Activated CD4-positive, alpha-beta T cell treated with anti-CD3 and anti-CD28 coated beads, Interleukin-10, Interleukin-2, amounts not matched to agents 100 ng/mL and 50 ng/mL, durations not matched to agents 16 hours and 8 hours (primary cell): ENCODE measurements at regions not wholly inside any gene's neighbourhood (a gene's known extent, or its start where the extent isn't known, plus 50 kb on each side); places are given as distances from the start of the nearest gene placed in this dataset.

Source experiments
- DNase-seq: peaks from one replicate; pipeline ENCODE4 v3.0.0-alpha.2; 2020

DNA sequence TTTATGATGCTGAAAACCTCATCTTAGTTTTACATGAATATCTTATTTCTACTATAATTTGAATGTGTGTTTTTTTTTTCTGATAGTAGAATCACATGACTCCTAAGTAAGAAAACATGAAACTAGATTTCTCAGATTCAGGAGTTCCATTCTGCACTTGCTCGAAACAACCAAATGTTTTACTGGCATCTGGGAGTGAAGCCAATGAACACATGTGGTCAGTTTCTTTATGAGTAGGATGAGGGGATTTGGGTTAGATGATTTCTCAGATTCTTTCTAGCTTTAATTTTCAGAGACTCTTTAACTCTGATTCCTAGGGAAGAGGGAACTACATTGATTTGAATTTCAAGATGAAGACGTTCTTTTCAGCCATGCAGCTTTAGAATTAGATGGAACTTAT is 225.0 kb upstream of the NT5C1B start:
- DNase-seq: no peak

GRCh38 chr2:18804536-18804935 is 215.2 kb upstream of the NT5C1B start:
- no peak for DNase-seq

DNA sequence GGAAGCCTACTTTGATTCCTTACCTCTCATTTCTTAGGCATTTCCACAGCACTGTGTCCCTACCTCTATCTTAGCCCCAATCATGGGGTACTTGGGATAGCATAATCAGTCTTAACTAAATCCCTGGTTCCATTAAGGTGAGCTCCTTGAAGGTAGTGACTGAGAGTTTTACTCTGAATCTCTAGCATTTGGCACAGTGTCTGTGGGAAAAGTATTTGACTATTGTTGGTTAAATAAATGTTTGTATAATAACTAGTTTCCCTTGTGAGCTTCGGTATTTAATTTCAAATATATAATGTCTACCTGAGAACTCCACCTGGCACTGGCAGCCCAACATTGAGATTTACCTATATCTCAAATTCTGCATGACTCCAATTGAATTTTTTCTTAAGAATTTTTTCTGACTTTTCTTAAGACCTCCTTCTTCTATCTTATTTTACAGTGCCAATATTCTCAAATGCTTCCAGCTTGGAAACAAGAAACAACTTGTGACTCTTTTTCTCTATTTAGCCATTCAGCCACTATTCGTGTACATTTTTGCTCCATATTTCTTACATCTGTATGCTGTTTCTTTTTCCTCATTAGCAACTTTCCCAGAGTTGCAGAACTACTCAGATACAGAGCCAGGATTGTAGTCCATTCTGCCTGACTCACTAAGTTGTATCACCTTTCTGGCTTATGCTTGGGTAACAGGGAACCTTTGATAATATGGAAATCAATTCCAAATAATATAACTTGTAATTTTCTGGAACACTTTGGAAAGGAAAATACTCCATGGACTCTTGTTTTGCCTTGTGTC is 214.0 kb upstream of the NT5C1B start:
- DNase-seq: no peak

GRCh38 chr2:18800240-18800971 is 211.0 kb upstream of the NT5C1B start:
- no peak for DNase-seq

GRCh38 chr2:18799397-18799796 is 210.0 kb upstream of the NT5C1B start:
- DNase-seq: no peak

DNA sequence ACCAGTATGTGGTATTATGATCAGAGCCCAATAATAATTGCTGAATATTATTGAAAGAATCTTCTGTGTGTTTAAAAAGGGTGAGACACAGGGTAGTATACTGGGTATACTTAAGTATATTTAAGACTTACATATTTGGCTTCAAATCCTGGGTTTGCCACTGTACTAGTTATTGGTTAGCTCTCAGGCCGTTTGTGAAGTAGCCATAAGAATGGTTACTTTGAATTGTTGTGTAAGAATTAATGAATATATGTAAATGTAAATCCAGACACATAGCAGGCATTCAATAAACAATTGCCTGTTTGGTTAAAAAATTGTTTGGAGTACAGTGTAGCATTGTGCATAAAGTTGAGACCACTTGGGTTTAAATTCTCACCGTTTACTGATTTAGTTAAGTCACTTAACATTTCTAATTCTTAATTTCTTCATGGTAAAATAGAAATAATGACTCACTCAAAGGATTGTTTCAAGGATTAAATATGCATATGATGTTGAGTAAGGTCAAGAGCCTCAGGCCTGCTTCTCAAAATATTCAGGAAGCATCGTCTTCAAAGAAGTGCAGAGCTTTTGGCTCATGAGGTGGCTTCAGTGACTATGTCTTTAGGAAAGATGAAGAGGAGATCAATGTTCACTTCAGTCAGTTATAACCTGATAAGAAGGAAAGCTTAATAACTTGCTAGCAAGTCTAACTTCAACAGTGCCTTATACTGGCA is 207.9 kb upstream of the NT5C1B start:
- DNase-seq: no peak

DNA sequence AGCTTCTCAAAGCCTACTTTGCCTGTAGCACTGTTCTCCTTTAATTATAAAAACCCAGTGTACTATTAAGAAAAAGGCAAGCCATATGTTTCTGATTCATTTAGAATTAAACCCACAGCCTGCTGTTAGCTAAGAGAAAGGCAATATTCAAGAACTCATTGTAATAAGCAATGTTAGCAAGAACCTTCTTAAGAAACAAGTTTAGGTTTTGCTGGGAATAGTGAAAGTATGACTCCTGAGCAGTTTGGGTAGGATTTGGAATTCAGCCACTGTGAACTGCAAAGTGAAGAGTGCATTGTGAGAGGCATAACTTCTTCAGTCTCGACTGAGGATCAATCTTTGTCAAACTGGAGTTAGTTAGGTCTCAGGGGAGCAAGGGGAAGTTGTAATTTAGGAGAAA is 206.5 kb upstream of the NT5C1B start:
- DNase-seq: no peak

GRCh38 chr2:18792684-18793083 is 203.3 kb upstream of the NT5C1B start:
- DNase-seq: no peak

GRCh38 chr2:18792226-18792629 is 202.9 kb upstream of the NT5C1B start:
- no peak for DNase-seq

GRCh38 chr2:18791172-18791797 is 201.9 kb upstream of the NT5C1B start:
- no peak for DNase-seq

- DNase-seq: no peak
Observed at GRCh38 chr2:18790509-18791171, 201.3 kb upstream of the NT5C1B start.

DNA sequence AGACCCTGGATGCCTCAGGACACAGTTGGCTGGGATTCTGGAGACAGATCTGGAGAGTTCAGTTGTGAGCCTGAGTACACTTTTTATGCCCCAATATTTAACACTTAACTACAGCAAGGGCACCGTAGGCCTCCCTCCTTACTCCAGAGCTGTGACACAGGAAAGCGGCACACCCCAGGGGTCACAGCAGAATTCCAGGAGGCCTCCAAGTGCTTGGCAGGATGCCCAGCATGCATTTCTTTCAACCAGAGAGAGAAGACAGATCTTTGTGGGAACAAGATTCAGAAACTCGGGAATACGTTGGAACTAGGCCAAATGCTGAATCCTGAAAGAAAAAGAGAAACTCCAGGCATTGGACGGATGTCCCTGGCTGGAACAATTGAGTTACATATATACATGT is 199.2 kb upstream of the NT5C1B start:
- no peak for DNase-seq

DNA sequence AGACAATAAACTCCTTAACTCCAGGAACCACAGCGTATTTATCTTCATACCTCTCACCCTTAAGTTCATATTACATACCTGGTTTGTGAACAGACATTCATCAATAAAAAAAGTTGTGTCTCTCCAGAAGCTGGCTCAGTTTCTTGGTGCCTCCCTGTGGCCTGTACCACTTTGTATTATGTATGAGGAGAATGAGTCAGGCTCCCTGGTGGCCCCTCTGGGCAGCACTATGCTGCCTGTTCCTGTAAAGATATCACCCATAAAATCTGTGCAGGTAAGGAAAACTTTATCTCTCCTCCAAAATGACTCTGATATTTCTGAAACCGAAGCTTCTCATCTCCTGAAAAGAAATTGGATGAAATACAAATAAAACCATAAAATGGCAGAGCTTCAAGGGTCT is 198.4 kb upstream of the NT5C1B start:
- DNase-seq: no peak

GRCh38 chr2:18784245-18784644 is 194.9 kb upstream of the NT5C1B start:
- DNase-seq: no peak

- DNase-seq: no peak
Observed at GRCh38 chr2:18781541-18782280, 192.3 kb upstream of the NT5C1B start.

- DNase-seq: no peak
Observed at GRCh38 chr2:18777250-18777812, 188.0 kb upstream of the NT5C1B start.

DNA sequence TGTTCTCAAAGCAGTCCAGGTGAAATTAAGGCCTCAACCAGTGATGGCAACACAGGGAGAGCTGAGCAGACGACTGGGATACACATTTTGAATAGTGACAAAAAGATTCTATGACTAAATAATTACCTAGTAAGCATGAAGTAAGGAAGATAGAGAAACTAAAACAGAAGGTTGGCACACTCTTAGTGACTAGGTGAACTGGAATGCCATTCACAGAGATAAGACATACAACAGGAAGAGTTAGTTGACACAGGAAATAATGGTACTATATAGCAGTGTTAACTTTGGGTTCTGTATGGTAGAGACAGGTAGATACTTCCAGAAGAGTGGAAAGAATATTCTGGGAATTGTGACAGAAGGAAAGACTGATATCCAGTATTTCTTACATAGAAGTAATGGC is 181.8 kb upstream of the NT5C1B start:
- no peak for DNase-seq

- no peak for DNase-seq
Observed at GRCh38 chr2:18763338-18763737, 174.0 kb upstream of the NT5C1B start.

GRCh38 chr2:18762667-18763066 is 173.3 kb upstream of the NT5C1B start:
- DNase-seq: no peak

- no peak for DNase-seq
Observed at GRCh38 chr2:18754286-18754685, 164.9 kb upstream of the NT5C1B start.

DNA sequence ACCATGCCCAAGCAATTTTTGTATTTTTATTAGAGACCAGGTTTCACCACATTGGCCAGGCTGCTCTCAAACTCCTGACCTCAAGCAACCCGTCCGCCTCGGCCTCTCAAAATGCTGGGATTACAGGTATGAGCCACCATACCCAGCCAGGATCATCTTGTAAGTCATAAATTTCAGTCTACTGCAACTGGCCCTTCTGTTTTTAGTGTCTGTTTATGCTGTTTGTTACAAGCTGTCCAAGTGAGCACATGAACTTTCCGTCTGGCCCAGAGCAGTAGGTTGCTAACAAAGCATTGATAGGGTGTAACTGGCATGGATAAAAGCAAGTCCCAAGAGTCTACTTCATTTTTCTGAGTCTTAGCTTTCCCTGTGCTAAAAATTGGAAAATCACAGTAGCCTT is 164.4 kb upstream of the NT5C1B start:
- DNase-seq: no peak
